ENCODE measurements at regions not wholly inside any gene's neighbourhood (a gene's known extent, or its start where the extent isn't known, plus 50 kb on each side); places are given as distances from the start of the nearest gene placed in this dataset.

DNA sequence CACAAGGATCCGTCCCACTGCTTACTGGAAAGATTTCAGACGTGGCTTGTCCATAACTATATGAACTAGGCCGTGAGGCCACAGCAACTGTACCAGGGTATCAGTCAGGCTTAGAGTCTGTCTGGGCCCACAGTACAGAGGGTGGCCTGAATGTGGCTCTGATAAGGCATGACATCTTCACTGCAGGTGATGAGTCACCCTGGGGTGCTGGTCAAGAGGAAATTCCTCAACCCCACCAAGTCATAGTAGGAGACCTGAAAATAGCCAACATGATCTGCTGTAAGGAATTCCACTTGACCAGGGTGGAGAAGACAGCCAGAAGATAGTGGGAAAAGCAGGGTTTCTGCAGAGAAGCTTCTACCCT lies 107.7 kb downstream of the INHBB start:
- no peak overlapping the region for H3K4me3 ChIP-seq (ENCODE audit: low read depth, low read length)
- no peak for DNase-seq (ENCODE audit: low read depth, low spot score)
- TF ChIP-seq, protein P1, sequence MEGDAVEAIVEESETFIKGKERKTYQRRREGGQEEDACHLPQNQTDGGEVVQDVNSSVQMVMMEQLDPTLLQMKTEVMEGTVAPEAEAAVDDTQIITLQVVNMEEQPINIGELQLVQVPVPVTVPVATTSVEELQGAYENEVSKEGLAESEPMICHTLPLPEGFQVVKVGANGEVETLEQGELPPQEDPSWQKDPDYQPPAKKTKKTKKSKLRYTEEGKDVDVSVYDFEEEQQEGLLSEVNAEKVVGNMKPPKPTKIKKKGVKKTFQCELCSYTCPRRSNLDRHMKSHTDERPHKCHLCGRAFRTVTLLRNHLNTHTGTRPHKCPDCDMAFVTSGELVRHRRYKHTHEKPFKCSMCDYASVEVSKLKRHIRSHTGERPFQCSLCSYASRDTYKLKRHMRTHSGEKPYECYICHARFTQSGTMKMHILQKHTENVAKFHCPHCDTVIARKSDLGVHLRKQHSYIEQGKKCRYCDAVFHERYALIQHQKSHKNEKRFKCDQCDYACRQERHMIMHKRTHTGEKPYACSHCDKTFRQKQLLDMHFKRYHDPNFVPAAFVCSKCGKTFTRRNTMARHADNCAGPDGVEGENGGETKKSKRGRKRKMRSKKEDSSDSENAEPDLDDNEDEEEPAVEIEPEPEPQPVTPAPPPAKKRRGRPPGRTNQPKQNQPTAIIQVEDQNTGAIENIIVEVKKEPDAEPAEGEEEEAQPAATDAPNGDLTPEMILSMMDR (IDR thresholded peaks at IDR 0.05; ENCODE audit: low read depth, low read length): no peak
- in situ Hi-C loops (cut with HindIII; ENCODE audit: low sequenced_read_pairs): no loop called here

DNA sequence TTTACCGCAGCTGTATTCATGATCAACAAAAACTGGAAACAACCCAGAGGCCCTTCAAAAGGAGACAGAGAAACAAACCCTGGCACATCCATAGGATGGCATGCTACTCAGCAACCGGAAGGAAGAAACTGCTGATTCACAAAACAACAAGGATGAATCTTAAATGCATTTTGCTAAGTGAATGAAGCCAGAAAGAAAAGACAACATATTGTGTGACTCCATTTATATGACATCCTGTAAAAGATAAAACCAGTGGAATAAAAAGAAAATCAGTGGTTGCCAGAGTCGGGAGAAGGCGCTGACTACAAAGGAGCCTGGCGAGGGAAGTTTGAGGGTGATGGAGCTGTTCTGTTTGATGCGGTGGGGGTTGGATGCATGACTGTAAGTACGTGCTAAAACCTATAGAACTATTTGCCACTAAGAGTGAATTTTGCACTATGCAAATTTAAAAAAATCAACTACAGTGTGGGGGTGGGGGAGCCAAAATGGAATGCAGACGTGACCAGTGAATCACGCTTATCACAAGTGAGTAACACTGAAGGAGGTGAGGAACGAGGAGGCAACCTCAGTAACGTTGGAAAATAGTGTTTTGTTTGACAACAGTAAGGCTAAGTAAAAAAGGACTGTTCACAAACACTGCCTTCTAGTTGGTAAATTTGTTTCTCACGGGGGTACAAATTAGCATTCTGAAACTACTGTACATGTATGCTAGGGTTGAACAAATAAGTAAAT lies 108.9 kb downstream of the INHBB start:
- H3K4me3 ChIP-seq (ENCODE audit: low read depth, low read length): no peak overlapping the region
- peak; percentile 18 for DNase-seq (ENCODE audit: low read depth, low spot score)
- in situ Hi-C loops (cut with HindIII; ENCODE audit: low sequenced_read_pairs): no loop called here
- TF ChIP-seq, protein P1 (IDR thresholded peaks at IDR 0.05; ENCODE audit: low read depth, low read length): no peak

DNA sequence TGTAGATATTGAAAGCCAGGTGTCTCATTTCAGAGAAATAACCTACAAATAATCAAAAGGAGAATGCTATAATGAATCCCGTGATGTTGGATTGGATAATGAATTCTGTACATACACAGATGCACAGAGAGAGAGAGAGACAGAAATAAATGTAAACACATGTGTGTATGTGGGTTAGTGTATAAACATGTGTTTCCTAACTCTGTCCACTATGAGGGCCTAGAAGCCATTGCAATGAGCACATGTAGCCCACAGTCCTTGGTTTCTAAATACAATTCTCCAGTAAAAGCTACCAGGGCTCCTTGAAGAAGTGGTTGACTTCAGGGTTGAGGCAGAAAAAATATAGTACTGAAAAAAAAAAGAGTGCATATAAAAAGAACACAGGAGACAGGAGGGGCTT lies 109.5 kb downstream of the INHBB start:
- no peak for DNase-seq (ENCODE audit: low read depth, low spot score)
- no peak overlapping the region for H3K4me3 ChIP-seq (ENCODE audit: low read depth, low read length)
- in situ Hi-C loops (cut with HindIII; ENCODE audit: low sequenced_read_pairs): no loop called here
- TF ChIP-seq, protein P1 (IDR thresholded peaks at IDR 0.05; ENCODE audit: low read depth, low read length): no peak

DNA sequence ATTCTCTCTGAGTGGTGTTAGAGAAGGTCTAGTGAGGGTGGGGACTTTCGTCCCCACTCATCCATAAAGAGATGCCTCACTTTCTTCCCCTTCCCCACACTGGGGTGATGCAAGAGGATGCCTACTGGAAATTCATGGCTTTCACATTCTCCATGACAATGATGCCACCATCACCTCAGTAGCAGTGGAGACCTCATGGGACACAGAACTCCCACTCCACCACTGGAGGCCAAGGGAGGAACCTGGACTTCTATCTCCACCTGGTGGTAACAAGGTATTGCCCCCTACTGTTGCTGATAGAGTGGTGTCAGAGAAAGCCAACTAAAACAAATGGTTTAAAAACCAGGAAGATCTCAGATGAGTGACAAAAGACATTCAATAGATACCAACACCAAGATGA lies 110.9 kb downstream of the INHBB start:
- TF ChIP-seq, protein P1 (IDR thresholded peaks at IDR 0.05; ENCODE audit: low read depth, low read length): no peak
- in situ Hi-C loops (cut with HindIII; ENCODE audit: low sequenced_read_pairs): no loop called here
- DNase-seq (ENCODE audit: low read depth, low spot score): no peak
- H3K4me3 ChIP-seq (ENCODE audit: low read depth, low read length): no peak overlapping the region

DNA sequence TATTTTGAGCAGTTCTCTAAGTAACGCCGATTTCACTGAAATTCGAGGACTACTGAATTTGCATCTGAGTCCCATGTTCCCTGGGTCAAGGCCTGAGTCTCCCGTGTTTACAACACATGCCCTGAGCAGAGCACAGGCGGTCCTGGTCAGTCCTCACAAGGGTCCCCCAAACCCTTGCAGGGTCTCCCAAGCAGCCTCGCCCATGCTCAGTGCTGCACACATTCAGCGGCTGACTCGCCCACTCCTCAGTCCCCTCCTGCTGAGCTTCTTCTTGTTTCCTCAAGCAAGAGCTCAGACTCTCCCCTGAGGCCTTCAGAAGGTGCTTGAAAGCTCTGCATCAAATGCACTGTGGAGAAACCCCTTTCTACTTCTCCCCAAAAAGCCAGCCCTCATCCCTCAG lies 114.6 kb downstream of the INHBB start:
- H3K4me3 ChIP-seq (ENCODE audit: low read depth, low read length): no peak overlapping the region
- in situ Hi-C loops (cut with HindIII; ENCODE audit: low sequenced_read_pairs): no loop called here
- TF ChIP-seq, protein P1 (IDR thresholded peaks at IDR 0.05; ENCODE audit: low read depth, low read length): no peak
- DNase-seq (ENCODE audit: low read depth, low spot score): no peak

DNA sequence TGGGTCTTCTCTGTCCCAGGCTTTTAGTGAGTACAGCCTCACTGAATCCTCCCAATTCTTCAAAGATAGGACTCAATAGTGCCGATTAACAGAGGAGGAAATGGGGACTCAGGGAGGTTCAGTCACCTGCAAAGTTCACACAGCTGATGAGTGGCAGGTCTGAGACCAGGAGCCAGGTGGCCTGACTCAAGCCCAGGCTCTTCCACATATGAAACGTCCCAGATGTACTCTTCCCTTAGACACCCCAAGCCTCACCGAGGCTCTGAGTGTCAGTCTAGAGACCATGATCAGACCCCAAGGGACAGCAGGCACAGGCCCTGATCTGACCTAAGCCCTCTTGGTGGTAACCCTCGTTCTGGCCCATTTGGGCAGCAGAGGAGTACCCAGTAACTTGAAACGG lies 115.2 kb downstream of the INHBB start:
- in situ Hi-C loops (cut with HindIII; ENCODE audit: low sequenced_read_pairs): no loop called here
- H3K4me3 ChIP-seq (ENCODE audit: low read depth, low read length): no peak overlapping the region
- DNase-seq (ENCODE audit: low read depth, low spot score): no peak
- TF ChIP-seq, protein P1 (IDR thresholded peaks at IDR 0.05; ENCODE audit: low read depth, low read length): no peak

Measured in astrocyte of the spinal cord (primary cell).